GM23338 (cell line): ENCODE measurements at regions not wholly inside any gene's neighbourhood (a gene's known extent, or its start where the extent isn't known, plus 50 kb on each side); places are given as distances from the start of the nearest gene placed in this dataset.

ENCODE experiments used
- CREB1 ChIP-seq: fragments of 250-450 bp; sonication (Bioruptor Pico); IDR thresholded peaks from 2 replicates; pipeline ENCODE4 v1.5.0; 2020; ENCODE audit warnings: low read depth, mild to moderate bottlenecking, moderate library complexity
- EZH2 ChIP-seq: fragments of 200-600 bp; sonication (generic); IDR thresholded peaks from one replicate; pipeline ENCODE4 v1.8.0; 2017; ENCODE audit warnings: antibody characterized with exemption, mild to moderate bottlenecking, low read depth; ENCODE audit not compliant: unreplicated experiment
- EZH2phosphoT487 ChIP-seq: fragments of 200-600 bp; sonication (generic); IDR thresholded peaks from one replicate; pipeline ENCODE4 v1.8.1; 2018; ENCODE audit warnings: antibody characterized with exemption; ENCODE audit not compliant: unreplicated experiment
- JUNB ChIP-seq: IDR thresholded peaks from one replicate; pipeline ENCODE4 v1.6.1; 2016; ENCODE audit warnings: antibody characterized with exemption; ENCODE audit not compliant: unreplicated experiment
- POLR2AphosphoS5 ChIP-seq: IDR thresholded peaks from 2 replicates; pipeline ENCODE4 v1.6.1; 2016; ENCODE audit warnings: antibody characterized with exemption, low read depth
- STAT1 ChIP-seq: IDR thresholded peaks from one replicate; pipeline ENCODE4 v1.6.1; 2016; ENCODE audit warnings: antibody characterized with exemption; ENCODE audit not compliant: unreplicated experiment
- ZNF331 ChIP-seq: fragments of 250-450 bp; sonication (Bioruptor Pico); IDR thresholded peaks from 2 replicates; pipeline ENCODE4 v1.5.0; 2020; ENCODE audit warnings: low read depth, mild to moderate bottlenecking, moderate library complexity
- TF ChIP-seq, protein P1 (sequence below), 2 experiments: fragments of 200-600 bp in 1 of 2; sonication (generic) in 1 of 2; conservative IDR thresholded peaks; 2 replicates each; pipeline versions ENCODE4 v1.5.1 to v1.6.1; 2016 to 2017; ENCODE audit warnings: antibody characterized with exemption in 2 of 2, low read depth in 2 of 2, mild to moderate bottlenecking in 2 of 2, moderate library complexity in 1 of 2
- TF ChIP-seq, protein P2 (sequence below): IDR thresholded peaks from one replicate; pipeline ENCODE4 v1.6.1; 2018; ENCODE audit warnings: antibody characterized with exemption; ENCODE audit not compliant: unreplicated experiment
- TF ChIP-seq, protein P3 (sequence below): IDR thresholded peaks from 2 replicates; pipeline ENCODE4 v1.6.1; 2016; ENCODE audit warnings: antibody characterized with exemption

- TF ChIP-seq, protein P1, sequence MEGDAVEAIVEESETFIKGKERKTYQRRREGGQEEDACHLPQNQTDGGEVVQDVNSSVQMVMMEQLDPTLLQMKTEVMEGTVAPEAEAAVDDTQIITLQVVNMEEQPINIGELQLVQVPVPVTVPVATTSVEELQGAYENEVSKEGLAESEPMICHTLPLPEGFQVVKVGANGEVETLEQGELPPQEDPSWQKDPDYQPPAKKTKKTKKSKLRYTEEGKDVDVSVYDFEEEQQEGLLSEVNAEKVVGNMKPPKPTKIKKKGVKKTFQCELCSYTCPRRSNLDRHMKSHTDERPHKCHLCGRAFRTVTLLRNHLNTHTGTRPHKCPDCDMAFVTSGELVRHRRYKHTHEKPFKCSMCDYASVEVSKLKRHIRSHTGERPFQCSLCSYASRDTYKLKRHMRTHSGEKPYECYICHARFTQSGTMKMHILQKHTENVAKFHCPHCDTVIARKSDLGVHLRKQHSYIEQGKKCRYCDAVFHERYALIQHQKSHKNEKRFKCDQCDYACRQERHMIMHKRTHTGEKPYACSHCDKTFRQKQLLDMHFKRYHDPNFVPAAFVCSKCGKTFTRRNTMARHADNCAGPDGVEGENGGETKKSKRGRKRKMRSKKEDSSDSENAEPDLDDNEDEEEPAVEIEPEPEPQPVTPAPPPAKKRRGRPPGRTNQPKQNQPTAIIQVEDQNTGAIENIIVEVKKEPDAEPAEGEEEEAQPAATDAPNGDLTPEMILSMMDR (conservative IDR thresholded peaks at IDR 0.05; ENCODE audit: low read depth in 2 of 2): no peak
- TF ChIP-seq, protein P2, sequence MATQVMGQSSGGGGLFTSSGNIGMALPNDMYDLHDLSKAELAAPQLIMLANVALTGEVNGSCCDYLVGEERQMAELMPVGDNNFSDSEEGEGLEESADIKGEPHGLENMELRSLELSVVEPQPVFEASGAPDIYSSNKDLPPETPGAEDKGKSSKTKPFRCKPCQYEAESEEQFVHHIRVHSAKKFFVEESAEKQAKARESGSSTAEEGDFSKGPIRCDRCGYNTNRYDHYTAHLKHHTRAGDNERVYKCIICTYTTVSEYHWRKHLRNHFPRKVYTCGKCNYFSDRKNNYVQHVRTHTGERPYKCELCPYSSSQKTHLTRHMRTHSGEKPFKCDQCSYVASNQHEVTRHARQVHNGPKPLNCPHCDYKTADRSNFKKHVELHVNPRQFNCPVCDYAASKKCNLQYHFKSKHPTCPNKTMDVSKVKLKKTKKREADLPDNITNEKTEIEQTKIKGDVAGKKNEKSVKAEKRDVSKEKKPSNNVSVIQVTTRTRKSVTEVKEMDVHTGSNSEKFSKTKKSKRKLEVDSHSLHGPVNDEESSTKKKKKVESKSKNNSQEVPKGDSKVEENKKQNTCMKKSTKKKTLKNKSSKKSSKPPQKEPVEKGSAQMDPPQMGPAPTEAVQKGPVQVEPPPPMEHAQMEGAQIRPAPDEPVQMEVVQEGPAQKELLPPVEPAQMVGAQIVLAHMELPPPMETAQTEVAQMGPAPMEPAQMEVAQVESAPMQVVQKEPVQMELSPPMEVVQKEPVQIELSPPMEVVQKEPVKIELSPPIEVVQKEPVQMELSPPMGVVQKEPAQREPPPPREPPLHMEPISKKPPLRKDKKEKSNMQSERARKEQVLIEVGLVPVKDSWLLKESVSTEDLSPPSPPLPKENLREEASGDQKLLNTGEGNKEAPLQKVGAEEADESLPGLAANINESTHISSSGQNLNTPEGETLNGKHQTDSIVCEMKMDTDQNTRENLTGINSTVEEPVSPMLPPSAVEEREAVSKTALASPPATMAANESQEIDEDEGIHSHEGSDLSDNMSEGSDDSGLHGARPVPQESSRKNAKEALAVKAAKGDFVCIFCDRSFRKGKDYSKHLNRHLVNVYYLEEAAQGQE: no peak
- TF ChIP-seq POLR2AphosphoS5: no peak
- TF ChIP-seq EZH2: no peak
- TF ChIP-seq EZH2phosphoT487: no peak
- no peak for TF ChIP-seq CREB1 (CRISPR knock-in tag)
- no peak for TF ChIP-seq JUNB
- no peak for TF ChIP-seq STAT1
- TF ChIP-seq, protein P3, sequence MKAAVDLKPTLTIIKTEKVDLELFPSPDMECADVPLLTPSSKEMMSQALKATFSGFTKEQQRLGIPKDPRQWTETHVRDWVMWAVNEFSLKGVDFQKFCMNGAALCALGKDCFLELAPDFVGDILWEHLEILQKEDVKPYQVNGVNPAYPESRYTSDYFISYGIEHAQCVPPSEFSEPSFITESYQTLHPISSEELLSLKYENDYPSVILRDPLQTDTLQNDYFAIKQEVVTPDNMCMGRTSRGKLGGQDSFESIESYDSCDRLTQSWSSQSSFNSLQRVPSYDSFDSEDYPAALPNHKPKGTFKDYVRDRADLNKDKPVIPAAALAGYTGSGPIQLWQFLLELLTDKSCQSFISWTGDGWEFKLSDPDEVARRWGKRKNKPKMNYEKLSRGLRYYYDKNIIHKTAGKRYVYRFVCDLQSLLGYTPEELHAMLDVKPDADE: no peak
- TF ChIP-seq ZNF331 (CRISPR knock-in tag): no peak
Observed at GRCh38 chr4:148503681-148504080, 61.5 kb upstream of the NR3C2 start.
